Pancreas (tissue), 10 donors: ENCODE measurements at regions not wholly inside any gene's neighbourhood (a gene's known extent, or its start where the extent isn't known, plus 50 kb on each side); places are given as distances from the start of the nearest gene placed in this dataset.
"Not testable (repeated sequence)": the region's sequence is repeated elsewhere in the genome, so short reads cannot be mapped to it uniquely, and the experiment has no call there.

ENCODE experiments used
- ATAC-seq, 4 donors: fragments of 200-7000 bp; cut with Tn5 transposase; one replicate each; pipeline versions ENCODE4 v1.8.0 to v1.9.1; 2020; ENCODE audit warnings: mild to moderate bottlenecking in 4 of 4, moderate library complexity in 4 of 4
- DNase-seq, 6 donors: peaks; one replicate each; pipeline ENCODE4 v3.0.0-alpha.2; 2020
- FAIRE-seq: peaks from 2 replicates; lab custom pipeline; 2012; peaks lifted over from hg19 to GRCh38; lab: Jason Lieb, UNC
- H3K27ac ChIP-seq, 4 donors: fragments of 200-600 bp; sonication (generic); 1 replicate in 3 of 4; 2 replicates in 1 of 4; pipeline versions ENCODE4 v1.5.0 to v1.8.0; 2020
- H3K27me3 ChIP-seq, 4 donors: fragments of 200-600 bp; one replicate each; pipeline ENCODE4 v1.8.0; 2021
- H3K36me3 ChIP-seq, 3 donors: fragments of 200-600 bp; sonication (generic) in 1 of 3; one replicate each; pipeline versions ENCODE4 v1.5.0 to v1.8.0; 2020 to 2021
- H3K4me1 ChIP-seq, 3 donors: fragments of 200-600 bp; one replicate each; pipeline ENCODE4 v1.8.0; 2021
- H3K4me3 ChIP-seq, 4 donors: fragments of 200-600 bp; sonication (generic) in 2 of 4; one replicate each; pipeline versions ENCODE4 v1.5.0 to v1.8.0; 2020 to 2021
- H3K9me3 ChIP-seq, 4 donors: fragments of 200-600 bp; one replicate each; pipeline ENCODE4 v1.8.0; 2021
- CTCF ChIP-seq, 4 donors: fragments of 200-600 bp; sonication (generic) in 3 of 4; IDR thresholded peaks; one replicate each; pipeline versions ENCODE4 v1.5.0 to v1.8.0; 2021; ENCODE audit warnings: antibody characterized with exemption in 4 of 4
- WGBS, 2 donors: extraction: QIAGEN DNeasy Blood & Tissue Kit; methylation state at CpG; one replicate each; pipeline ENCODE4 v1.1.7; 2013; 5-methylcytosine and 5-hydroxymethylcytosine counted together
- intact Hi-C, 3 donors: fragments of 100-400 bp; cut with DNase I; formaldehyde crosslinking; loops; one replicate each; pipeline versions ENCODE4 v1.11.1 to v1.14.2; 2022
- donor health status: healthy with polysubstance abuse.
- donor health status: DM: no; HTN: no; CAD: no; lungs with moderate emphysema.
- donor health status: DM: no; HTN: no; CAD: no.
- donor health status: control.
- donor health status: control.
- donor health status: Bipolar disorder and iron deficiency.
- donor health status: DM: yes; HTN: yes; CAD: no.
- donor health status: DM: no; HTN: no; CAD: no.
- donor health status: DM: no; HTN: no; CAD: no.
- donor health status: DM: yes; HTN: yes; CAD: no.

GRCh38 chr14:58772116-58772515 lies 134.4 kb downstream of the DACT1 start:
- intact Hi-C loops = no loop called here

GRCh38 chr14:58772794-58773620 lies 135.2 kb downstream of the DACT1 start:
- H3K36me3 ChIP-seq = no peaks in the 10 kb centered on the region
- no peaks in the 10 kb centered on the region for H3K4me1 ChIP-seq
- DNase-seq = no peak
- 67 to 73% methylated on average over 7 of the region's 7 CpGs for WGBS, 2 donors
- no peak overlapping the region for H3K27ac ChIP-seq
- intact Hi-C loops = no loop called here
- H3K9me3 ChIP-seq = no peaks in the 10 kb centered on the region
- H3K4me3 ChIP-seq = no peak overlapping the region
- no peak for TF ChIP-seq CTCF (IDR thresholded peaks at IDR 0.05)
- no peaks in the 10 kb centered on the region for H3K27me3 ChIP-seq
- no peak for ATAC-seq
- FAIRE-seq = no peak

More at GRCh38 chr14:58772116-58772515, 134.4 kb downstream of the DACT1 start:
- H3K4me3 ChIP-seq = no peak overlapping the region
- TF ChIP-seq CTCF (IDR thresholded peaks at IDR 0.05) = no peak
- no peak for ATAC-seq
- H3K27me3 ChIP-seq = no peaks in the 10 kb centered on the region
- no peak for FAIRE-seq
- no peak overlapping the region for H3K27ac ChIP-seq
- H3K4me1 ChIP-seq = no peaks in the 10 kb centered on the region
- WGBS, 2 donors = 72% methylated on average over 3 of the region's 3 CpGs
- no peaks in the 10 kb centered on the region for H3K9me3 ChIP-seq
- H3K36me3 ChIP-seq = no peaks in the 10 kb centered on the region
- no peak for DNase-seq

- Histone ChIP-seq H3K9me3 (no peaks in the 10 kb centered on the region), H3K4me3 (no peak overlapping the region), H3K27ac (no peak overlapping the region), H3K36me3 (no peaks in the 10 kb centered on the region), H3K27me3 (no peaks in the 10 kb centered on the region), H3K4me1 (no peaks in the 10 kb centered on the region)
- DNase-seq = no peak
- no peak for FAIRE-seq
- ATAC-seq = no peak
- TF ChIP-seq CTCF (IDR thresholded peaks at IDR 0.05) = no peak
- intact Hi-C loops = no loop called here
- 91 to 93% methylated on average over 1 of the region's 1 CpG for WGBS, 2 donors
These were observed 136.8 kb downstream of the DACT1 start for GRCh38 chr14:58774531-58774930.

- not testable (repeated sequence) for FAIRE-seq
These were observed 137.4 kb downstream of the DACT1 start for GRCh38 chr14:58775130-58775529.

GRCh38 chr14:58776516-58776915 lies 138.8 kb downstream of the DACT1 start:
- DNase-seq = no peak

More at GRCh38 chr14:58775130-58775529, 137.4 kb downstream of the DACT1 start:
- intact Hi-C loops, H3K27me3 ChIP-seq, H3K4me1 ChIP-seq, H3K4me3 ChIP-seq, ATAC-seq, H3K36me3 ChIP-seq, H3K9me3 ChIP-seq, DNase-seq, H3K27ac ChIP-seq: not testable (repeated sequence)
- WGBS, 2 donors = 74 to 77% methylated on average over 4 of the region's 4 CpGs

More at GRCh38 chr14:58776516-58776915, 138.8 kb downstream of the DACT1 start:
- no peaks in the 10 kb centered on the region for H3K27me3 ChIP-seq
- FAIRE-seq (no peak), ATAC-seq (no peak)
- H3K36me3 ChIP-seq = no peaks in the 10 kb centered on the region
- H3K9me3 ChIP-seq = no peaks in the 10 kb centered on the region
- intact Hi-C loops = no loop called here
- H3K4me3 ChIP-seq = no peak overlapping the region
- 74 to 85% methylated on average over 4 of the region's 4 CpGs for WGBS, 2 donors
- no peak for TF ChIP-seq CTCF (IDR thresholded peaks at IDR 0.05)
- H3K27ac ChIP-seq = no peak overlapping the region
- H3K4me1 ChIP-seq = no peaks in the 10 kb centered on the region
